Breast epithelium (tissue), 3 donors: ENCODE measurements at regions not wholly inside any gene's neighbourhood (a gene's known extent, or its start where the extent isn't known, plus 50 kb on each side); places are given as distances from the start of the nearest gene placed in this dataset.

Source experiments
- POLR2A ChIP-seq: fragments of 450-650 bp; IDR thresholded peaks from one replicate; pipeline ENCODE4 v1.6.1; 2016; ENCODE audit warnings: antibody characterized with exemption, mild to moderate bottlenecking, moderate library complexity
- POLR2AphosphoS5 ChIP-seq, 3 donors: sonication (generic); formaldehyde crosslinking; IDR thresholded peaks; one replicate each; pipeline ENCODE4 v1.6.1; 2017; ENCODE audit warnings: antibody characterized with exemption in 3 of 3
- TF ChIP-seq, protein P1 (sequence below), 3 donors: fragments of 450-650 bp; IDR thresholded peaks; one replicate each; pipeline ENCODE4 v1.5.1; 2016 to 2017; ENCODE audit warnings: antibody characterized with exemption in 3 of 3, mild to moderate bottlenecking in 3 of 3, moderate library complexity in 3 of 3

DNA sequence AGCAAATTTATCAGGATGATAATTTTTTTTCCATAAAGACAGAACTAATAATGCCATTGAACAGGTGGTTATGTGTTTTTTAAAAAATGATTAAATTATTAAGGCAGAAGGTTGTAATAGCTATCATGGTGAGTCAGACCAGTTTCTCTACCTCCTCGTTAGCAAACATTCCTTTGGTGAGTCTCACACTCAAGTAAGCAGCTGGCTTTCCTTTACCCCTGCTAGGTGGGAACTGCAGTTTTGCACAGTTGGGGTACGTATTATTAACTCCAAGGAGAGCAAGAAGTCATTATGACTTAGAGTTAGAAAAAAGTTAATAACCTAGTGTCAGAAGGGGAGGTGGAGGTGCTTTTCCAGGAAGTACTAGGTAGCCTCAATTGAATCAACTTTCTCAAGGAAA lies 165.3 kb downstream of the SNAPC1 start:
- TF ChIP-seq, protein P1, sequence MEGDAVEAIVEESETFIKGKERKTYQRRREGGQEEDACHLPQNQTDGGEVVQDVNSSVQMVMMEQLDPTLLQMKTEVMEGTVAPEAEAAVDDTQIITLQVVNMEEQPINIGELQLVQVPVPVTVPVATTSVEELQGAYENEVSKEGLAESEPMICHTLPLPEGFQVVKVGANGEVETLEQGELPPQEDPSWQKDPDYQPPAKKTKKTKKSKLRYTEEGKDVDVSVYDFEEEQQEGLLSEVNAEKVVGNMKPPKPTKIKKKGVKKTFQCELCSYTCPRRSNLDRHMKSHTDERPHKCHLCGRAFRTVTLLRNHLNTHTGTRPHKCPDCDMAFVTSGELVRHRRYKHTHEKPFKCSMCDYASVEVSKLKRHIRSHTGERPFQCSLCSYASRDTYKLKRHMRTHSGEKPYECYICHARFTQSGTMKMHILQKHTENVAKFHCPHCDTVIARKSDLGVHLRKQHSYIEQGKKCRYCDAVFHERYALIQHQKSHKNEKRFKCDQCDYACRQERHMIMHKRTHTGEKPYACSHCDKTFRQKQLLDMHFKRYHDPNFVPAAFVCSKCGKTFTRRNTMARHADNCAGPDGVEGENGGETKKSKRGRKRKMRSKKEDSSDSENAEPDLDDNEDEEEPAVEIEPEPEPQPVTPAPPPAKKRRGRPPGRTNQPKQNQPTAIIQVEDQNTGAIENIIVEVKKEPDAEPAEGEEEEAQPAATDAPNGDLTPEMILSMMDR (IDR thresholded peaks at IDR 0.05), result no peak
- TF ChIP-seq POLR2A (no peak), POLR2AphosphoS5 (IDR thresholded peaks at IDR 0.05) (no peak)
